H9 (cell line): ENCODE measurements at regions not wholly inside any gene's neighbourhood (a gene's known extent, or its start where the extent isn't known, plus 50 kb on each side); places are given as distances from the start of the nearest gene placed in this dataset.

ENCODE experiments used
- DNase-seq: peaks from one replicate; pipeline ENCODE4 v3.0.0-alpha.2; 2017
- H2AFZ ChIP-seq: one replicate; pipeline ENCODE4 v1.6.1; 2013; ENCODE audit warnings: mild to moderate bottlenecking, low read length, control low read depth, moderate library complexity
- H2AK5ac ChIP-seq: 2 replicates; pipeline ENCODE4 v1.6.1; 2013; ENCODE audit warnings: low read length, control low read depth, mixed read lengths; ENCODE audit not compliant: insufficient read length
- H2BK120ac ChIP-seq: one replicate; pipeline ENCODE4 v1.6.1; 2013; ENCODE audit warnings: low read depth, mild to moderate bottlenecking, low read length, control low read depth, inconsistent platforms; ENCODE audit not compliant: poor library complexity, severe bottlenecking
- H2BK12ac ChIP-seq: 2 replicates; pipeline ENCODE4 v1.6.1; 2013; ENCODE audit warnings: low read length, control low read depth, mixed read lengths, low read depth; ENCODE audit not compliant: insufficient read length
- H2BK15ac ChIP-seq: 2 replicates; pipeline ENCODE4 v1.6.1; 2013; ENCODE audit warnings: low read depth, low read length, control low read depth
- H2BK20ac ChIP-seq: one replicate; pipeline ENCODE4 v1.6.1; 2013; ENCODE audit warnings: low read depth, mild to moderate bottlenecking, low read length, control low read depth, inconsistent platforms; ENCODE audit not compliant: poor library complexity, severe bottlenecking
- H2BK5ac ChIP-seq: 2 replicates; pipeline ENCODE4 v1.6.1; 2013; ENCODE audit warnings: low read length, control low read depth, mixed read lengths; ENCODE audit not compliant: insufficient read length
- H3K14ac ChIP-seq: 2 replicates; pipeline ENCODE4 v1.6.1; 2013; ENCODE audit warnings: low read length, control low read depth; ENCODE audit not compliant: insufficient read depth
- H3K18ac ChIP-seq: 2 replicates; pipeline ENCODE4 v1.6.1; 2013; ENCODE audit warnings: low read depth, mild to moderate bottlenecking, mixed read lengths, low read length, control low read depth; ENCODE audit not compliant: insufficient read length
- H3K23ac ChIP-seq: 2 replicates; pipeline ENCODE4 v1.6.1; 2013; ENCODE audit warnings: low read length, control low read depth, mixed read lengths, low read depth; ENCODE audit not compliant: insufficient read length
- H3K23me2 ChIP-seq: 2 replicates; pipeline ENCODE4 v1.6.1; 2013; ENCODE audit warnings: low read depth, mild to moderate bottlenecking, mixed read lengths, low read length, control low read depth; ENCODE audit not compliant: insufficient read length, poor library complexity, severe bottlenecking
- H3K27ac ChIP-seq: 2 replicates; pipeline ENCODE4 v1.5.1; 2013; ENCODE audit warnings: low read length, control low read depth, mixed read lengths, low read depth; ENCODE audit not compliant: insufficient read length
- H3K27me3 ChIP-seq: 2 replicates; pipeline ENCODE4 v1.6.1; 2013; ENCODE audit warnings: low read length, control low read depth, inconsistent platforms; ENCODE audit not compliant: insufficient read depth
- H3K4ac ChIP-seq: 2 replicates; pipeline ENCODE4 v1.6.1; 2013; ENCODE audit warnings: low read depth, mild to moderate bottlenecking, control low read depth, inconsistent platforms, low read length, moderate library complexity
- H3K4me1 ChIP-seq: 2 replicates; pipeline ENCODE4 v1.6.1; 2013; ENCODE audit warnings: low read length, control low read depth, inconsistent platforms; ENCODE audit not compliant: insufficient read depth
- H3K4me2 ChIP-seq: 2 replicates; pipeline ENCODE4 v1.6.1; 2013; ENCODE audit warnings: low read length, control low read depth, mixed read lengths; ENCODE audit not compliant: insufficient read length, insufficient read depth
- H3K56ac ChIP-seq: 2 replicates; pipeline ENCODE4 v1.6.1; 2013; ENCODE audit warnings: low read depth, mild to moderate bottlenecking, mixed read lengths, low read length, control low read depth; ENCODE audit not compliant: insufficient read length
- H3K79me1 ChIP-seq: 2 replicates; pipeline ENCODE4 v1.6.1; 2013; ENCODE audit warnings: low read depth, mild to moderate bottlenecking, moderate library complexity, low read length, control low read depth, inconsistent platforms; ENCODE audit not compliant: insufficient read depth, poor library complexity, severe bottlenecking
- H3K79me2 ChIP-seq: 2 replicates; pipeline ENCODE4 v1.6.1; 2013; ENCODE audit warnings: low read length, control low read depth, inconsistent platforms; ENCODE audit not compliant: insufficient read depth
- H3K9ac ChIP-seq: 2 replicates; pipeline ENCODE4 v1.6.1; 2013; ENCODE audit warnings: low read length, control low read depth, mixed read lengths; ENCODE audit not compliant: insufficient read length; ENCODE audit errors: extremely low read depth
- H3K9me3 ChIP-seq: one replicate; pipeline ENCODE4 v1.6.1; 2013; ENCODE audit warnings: low read depth, low read length, inconsistent platforms; ENCODE audit not compliant: control insufficient read depth
- H3T11ph ChIP-seq: one replicate; pipeline ENCODE4 v1.6.1; 2013; ENCODE audit warnings: mild to moderate bottlenecking, low read length, control low read depth, inconsistent platforms
- H4K20me1 ChIP-seq: one replicate; pipeline ENCODE4 v1.6.1; 2013; ENCODE audit not compliant: control insufficient read depth, insufficient read length, insufficient read depth
- H4K5ac ChIP-seq: 2 replicates; pipeline ENCODE4 v1.6.1; 2013; ENCODE audit warnings: low read depth, mild to moderate bottlenecking, mixed read lengths, low read length, control low read depth; ENCODE audit not compliant: insufficient read length
- H4K8ac ChIP-seq: replicated peaks from 2 replicates; pipeline ENCODE4 v1.6.1; 2013; ENCODE audit warnings: low read length, control low read depth, mixed read lengths, low read depth; ENCODE audit not compliant: insufficient read length
- H4K91ac ChIP-seq: 2 replicates; pipeline ENCODE4 v1.6.1; 2013; ENCODE audit warnings: low read depth, mild to moderate bottlenecking, moderate library complexity, mixed read lengths, low read length, control low read depth; ENCODE audit not compliant: insufficient read length
- H3K27ac Mint-ChIP-seq, 3 experiments: 2 replicates in 2 of 3; 3 replicates in 1 of 3; pipeline ENCODE4 v1.8.0; 2020 to 2021; ENCODE audit warnings: mixed read lengths in 3 of 3, mild to moderate bottlenecking in 1 of 3, moderate library complexity in 1 of 3
- H3K27me3 Mint-ChIP-seq: 2 replicates; pipeline ENCODE4 v1.8.0; 2021; ENCODE audit warnings: low read depth, mild to moderate bottlenecking, moderate library complexity, mixed read lengths
- H3K36me3 Mint-ChIP-seq, 3 experiments: 2 replicates in 2 of 3; 3 replicates in 1 of 3; pipeline ENCODE4 v1.8.0; 2020 to 2021; ENCODE audit warnings: low read depth in 3 of 3, mixed read lengths in 3 of 3; ENCODE audit not compliant: insufficient read depth in 1 of 3
- H3K4me1 Mint-ChIP-seq, 2 experiments: 2 replicates each; pipeline ENCODE4 v1.8.0; 2020; ENCODE audit warnings: mixed read lengths in 2 of 2
- H3K4me3 Mint-ChIP-seq, 2 experiments: 2 replicates in 1 of 2; 3 replicates in 1 of 2; pipeline ENCODE4 v1.8.0; 2020 to 2021; ENCODE audit warnings: mild to moderate bottlenecking in 2 of 2, mixed read lengths in 2 of 2, moderate library complexity in 1 of 2
- H3K9me3 Mint-ChIP-seq, 2 experiments: 2 replicates in 1 of 2; 3 replicates in 1 of 2; pipeline ENCODE4 v1.8.0; 2020; ENCODE audit warnings: mild to moderate bottlenecking in 2 of 2, mixed read lengths in 2 of 2, moderate library complexity in 1 of 2
- WGBS: extraction: QIAGEN DNeasy Blood & Tissue Kit; methylation state at CpG from one replicate; pipeline ENCODE4 v1.1.7; 2013; ENCODE audit warnings: missing lambda C conversion rate, low lambda C conversion rate, mixed read lengths; ENCODE audit not compliant: insufficient read length; ENCODE audit errors: extremely low coverage; 5-methylcytosine and 5-hydroxymethylcytosine counted together
- TF ChIP-seq, protein P1 (sequence below): fragments of 200-600 bp; sonication (generic); conservative IDR thresholded peaks from 3 replicates; pipeline ENCODE4 v1.8.0; 2021; ENCODE audit warnings: antibody characterized with exemption, mild to moderate bottlenecking

DNA sequence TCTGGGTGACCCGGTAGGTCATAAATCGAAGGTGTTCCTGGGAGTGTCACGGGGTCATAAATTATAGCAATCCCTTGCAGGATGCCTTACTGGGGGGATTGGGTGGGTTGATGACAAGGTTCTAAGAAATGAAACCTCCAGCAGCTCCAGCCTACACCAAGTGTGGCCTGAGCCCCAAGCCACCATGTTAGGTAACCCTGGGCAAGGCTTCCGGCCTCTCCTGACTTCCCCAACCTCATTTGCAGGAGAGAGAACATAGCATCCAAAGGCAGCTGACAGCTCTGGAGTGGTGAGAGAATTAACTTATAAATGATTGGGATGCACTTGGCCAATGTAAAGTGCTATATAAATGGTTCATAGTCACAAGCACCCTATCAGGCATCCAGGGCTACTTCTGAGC lies 52.8 kb upstream of the TMEM273 start:
- no peak overlapping the region for H4K5ac ChIP-seq
- H3K4me2 ChIP-seq, result no peak overlapping the region
- H2BK12ac ChIP-seq, result no peak overlapping the region
- H2AFZ ChIP-seq, result no peak overlapping the region
- Mint-ChIP-seq H3K36me3 (no peaks in the 10 kb centered on the region; a peak in 1 of 7 replicates), H3K27ac (no peak overlapping the region), H3K4me3 (no peak overlapping the region), H3K9me3 (no peaks in the 10 kb centered on the region), H3K4me1 (peaks cover 15% of the 10 kb centered on the region in 2 experiments), H3K27me3 (peaks cover 95% of the 10 kb centered on the region)
- no peaks in the 10 kb centered on the region for H4K20me1 ChIP-seq
- no peak overlapping the region for H2BK5ac ChIP-seq
- H3K4ac ChIP-seq, result no peak overlapping the region
- TF ChIP-seq, protein P1, sequence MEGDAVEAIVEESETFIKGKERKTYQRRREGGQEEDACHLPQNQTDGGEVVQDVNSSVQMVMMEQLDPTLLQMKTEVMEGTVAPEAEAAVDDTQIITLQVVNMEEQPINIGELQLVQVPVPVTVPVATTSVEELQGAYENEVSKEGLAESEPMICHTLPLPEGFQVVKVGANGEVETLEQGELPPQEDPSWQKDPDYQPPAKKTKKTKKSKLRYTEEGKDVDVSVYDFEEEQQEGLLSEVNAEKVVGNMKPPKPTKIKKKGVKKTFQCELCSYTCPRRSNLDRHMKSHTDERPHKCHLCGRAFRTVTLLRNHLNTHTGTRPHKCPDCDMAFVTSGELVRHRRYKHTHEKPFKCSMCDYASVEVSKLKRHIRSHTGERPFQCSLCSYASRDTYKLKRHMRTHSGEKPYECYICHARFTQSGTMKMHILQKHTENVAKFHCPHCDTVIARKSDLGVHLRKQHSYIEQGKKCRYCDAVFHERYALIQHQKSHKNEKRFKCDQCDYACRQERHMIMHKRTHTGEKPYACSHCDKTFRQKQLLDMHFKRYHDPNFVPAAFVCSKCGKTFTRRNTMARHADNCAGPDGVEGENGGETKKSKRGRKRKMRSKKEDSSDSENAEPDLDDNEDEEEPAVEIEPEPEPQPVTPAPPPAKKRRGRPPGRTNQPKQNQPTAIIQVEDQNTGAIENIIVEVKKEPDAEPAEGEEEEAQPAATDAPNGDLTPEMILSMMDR, result no peak
- H3K56ac ChIP-seq, result no peak overlapping the region
- H2BK120ac ChIP-seq, result no peak overlapping the region
- no peak overlapping the region for H3K9ac ChIP-seq
- no CpG with 5 or more reads among the region's 4 CpGs for WGBS
- no peak overlapping the region for H3K14ac ChIP-seq
- no peak overlapping the region for H3K18ac ChIP-seq
- H3K79me2 ChIP-seq, result no peaks in the 10 kb centered on the region
- H3K27ac ChIP-seq, result no peak overlapping the region
- H4K8ac ChIP-seq, result no peak overlapping the region
- H3K9me3 ChIP-seq, result no peaks in the 10 kb centered on the region
- H3K27me3 ChIP-seq, result peaks cover 15% of the 10 kb centered on the region; the same call in 1 of the 2 replicates
- H2BK15ac ChIP-seq, result no peak overlapping the region
- no peak overlapping the region for H4K91ac ChIP-seq
- H3K79me1 ChIP-seq, result no peaks in the 10 kb centered on the region
- no peak overlapping the region for H2AK5ac ChIP-seq
- no peak for DNase-seq
- H2BK20ac ChIP-seq, result no peak overlapping the region
- H3K4me1 ChIP-seq, result no peaks in the 10 kb centered on the region; the same call in 1 of the 2 replicates
- no peak overlapping the region for H3K23ac ChIP-seq
- H3K23me2 ChIP-seq, result no peaks in the 10 kb centered on the region
- no peak overlapping the region for H3T11ph ChIP-seq
